Ovary (tissue), 3 donors: ENCODE measurements at regions not wholly inside any gene's neighbourhood (a gene's known extent, or its start where the extent isn't known, plus 50 kb on each side); places are given as distances from the start of the nearest gene placed in this dataset.

Experiments used
- CTCF ChIP-seq, 3 donors: fragments of 450-650 bp in 2 of 3; fragments of 200-600 bp in 1 of 3; IDR thresholded peaks; one replicate each; pipeline versions ENCODE4 v1.5.1 to v1.8.0; 2016 to 2022; ENCODE audit warnings: antibody characterized with exemption in 3 of 3, mild to moderate bottlenecking in 1 of 3
- EP300 ChIP-seq: sonication (generic); formaldehyde crosslinking; IDR thresholded peaks from one replicate; pipeline ENCODE4 v1.6.1; 2017; ENCODE audit warnings: antibody characterized with exemption
- POLR2A ChIP-seq: fragments of 450-650 bp; IDR thresholded peaks from one replicate; pipeline ENCODE4 v1.6.1; 2017; ENCODE audit warnings: antibody characterized with exemption, mild to moderate bottlenecking, moderate library complexity
- donor health status: DM: no; HTN: no; CAD: no.

- TF ChIP-seq CTCF (IDR thresholded peaks at IDR 0.05) (no peak), POLR2A (no peak), EP300 (no peak)
Measured at GRCh38 chr13:36509369-36509768, 77.1 kb downstream of the CCNA1 start.
